ENCODE measurements at regions not wholly inside any gene's neighbourhood (a gene's known extent, or its start where the extent isn't known, plus 50 kb on each side); places are given as distances from the start of the nearest gene placed in this dataset.
A peak's percentile ranks its signal among the peaks of the same experiment; 100 is the strongest.

GRCh38 chr5:54651482-54652076 is 134.0 kb downstream of the SNX18 start:
- H3K4me1 ChIP-seq, result peaks cover 0 to 18% of the 10 kb centered on the region in 2 donors
- H3K27me3 ChIP-seq, result no peaks in the 10 kb centered on the region
- H3K36me3 ChIP-seq, result no peaks in the 10 kb centered on the region
- no peak for TF ChIP-seq CTCF (IDR thresholded peaks at IDR 0.05)
- no peaks in the 10 kb centered on the region for H3K9me3 ChIP-seq
- DNase-seq (ENCODE audit: low spot score), result peak; percentile 89
- peak overlapping the region in 1 of 2 donors; percentile 26 for H3K27ac ChIP-seq
- H3K4me3 ChIP-seq, result no peak overlapping the region

- DNase-seq (ENCODE audit: low spot score), result no peak
- Histone ChIP-seq H3K4me1 (peaks cover 0 to 26% of the 10 kb centered on the region in 2 donors), H3K27me3 (no peaks in the 10 kb centered on the region), H3K9me3 (no peaks in the 10 kb centered on the region), H3K27ac (no peak overlapping the region), H3K4me3 (no peak overlapping the region), H3K36me3 (no peaks in the 10 kb centered on the region)
- TF ChIP-seq CTCF (IDR thresholded peaks at IDR 0.05), result no peak
These were observed 131.5 kb downstream of the SNX18 start for GRCh38 chr5:54649041-54649504.

GRCh38 chr5:54646356-54647101 is 129.0 kb downstream of the SNX18 start:
- DNase-seq (ENCODE audit: low spot score), result peak; percentile 94
- Histone ChIP-seq H3K9me3 (no peaks in the 10 kb centered on the region), H3K36me3 (no peaks in the 10 kb centered on the region), H3K27ac (peak overlapping the region; percentile 60 to 67), H3K27me3 (no peaks in the 10 kb centered on the region), H3K4me1 (peaks cover 0 to 30% of the 10 kb centered on the region in 2 donors), H3K4me3 (no peak overlapping the region)
- no peak for TF ChIP-seq CTCF (IDR thresholded peaks at IDR 0.05)

- no peak overlapping the region for H3K4me3 ChIP-seq
These were observed 128.4 kb downstream of the SNX18 start for GRCh38 chr5:54645882-54646355.

GRCh38 chr5:54644226-54644625 is 126.7 kb downstream of the SNX18 start:
- H3K27ac ChIP-seq, result no peak overlapping the region
- H3K36me3 ChIP-seq, result no peaks in the 10 kb centered on the region
- H3K4me1 ChIP-seq, result peaks cover 0 to 30% of the 10 kb centered on the region in 2 donors
- no peak for DNase-seq (ENCODE audit: low spot score)
- no peaks in the 10 kb centered on the region for H3K27me3 ChIP-seq
- no peak for TF ChIP-seq CTCF (IDR thresholded peaks at IDR 0.05)
- H3K9me3 ChIP-seq, result no peaks in the 10 kb centered on the region
- no peak overlapping the region for H3K4me3 ChIP-seq

More at GRCh38 chr5:54645882-54646355, 128.4 kb downstream of the SNX18 start:
- H3K27ac ChIP-seq, result peak overlapping the region; percentile 60 to 67
- DNase-seq (ENCODE audit: low spot score), result no peak
- no peak for TF ChIP-seq CTCF (IDR thresholded peaks at IDR 0.05)
- peaks cover 0 to 30% of the 10 kb centered on the region in 2 donors for H3K4me1 ChIP-seq
- no peaks in the 10 kb centered on the region for H3K27me3 ChIP-seq
- no peaks in the 10 kb centered on the region for H3K9me3 ChIP-seq
- no peaks in the 10 kb centered on the region for H3K36me3 ChIP-seq

All from right atrium auricular region (tissue), 2 donors.